HG02623 (cell line): ENCODE measurements at regions not wholly inside any gene's neighbourhood (a gene's known extent, or its start where the extent isn't known, plus 50 kb on each side); places are given as distances from the start of the nearest gene placed in this dataset.

Source experiments
- ATAC-seq: cut with Tn5 transposase; IDR thresholded peaks from one replicate; pipeline ENCODE4 v1.9.1; 2021; ENCODE audit warnings: moderate library complexity; ENCODE audit not compliant: unreplicated experiment

DNA sequence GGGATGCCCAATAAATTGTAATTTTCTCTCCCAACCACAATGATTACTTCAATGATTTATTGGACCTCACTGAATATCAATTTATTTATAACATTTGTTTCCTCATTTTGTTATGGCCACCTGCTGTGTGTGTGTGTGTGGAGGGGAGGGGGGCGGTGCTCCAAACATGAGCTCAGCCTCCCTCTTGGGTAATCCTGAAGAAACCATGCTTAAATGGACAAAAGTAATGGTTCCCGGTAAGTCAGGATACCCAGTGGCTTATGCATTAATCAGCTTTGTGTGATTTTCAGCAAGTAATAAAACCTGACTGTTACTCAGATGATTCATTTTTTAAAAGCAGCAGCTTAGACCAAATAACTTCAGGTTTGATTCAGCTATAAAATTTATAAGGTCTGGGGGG lies 495.1 kb upstream of the MEX3C start:
- ATAC-seq: no peak

DNA sequence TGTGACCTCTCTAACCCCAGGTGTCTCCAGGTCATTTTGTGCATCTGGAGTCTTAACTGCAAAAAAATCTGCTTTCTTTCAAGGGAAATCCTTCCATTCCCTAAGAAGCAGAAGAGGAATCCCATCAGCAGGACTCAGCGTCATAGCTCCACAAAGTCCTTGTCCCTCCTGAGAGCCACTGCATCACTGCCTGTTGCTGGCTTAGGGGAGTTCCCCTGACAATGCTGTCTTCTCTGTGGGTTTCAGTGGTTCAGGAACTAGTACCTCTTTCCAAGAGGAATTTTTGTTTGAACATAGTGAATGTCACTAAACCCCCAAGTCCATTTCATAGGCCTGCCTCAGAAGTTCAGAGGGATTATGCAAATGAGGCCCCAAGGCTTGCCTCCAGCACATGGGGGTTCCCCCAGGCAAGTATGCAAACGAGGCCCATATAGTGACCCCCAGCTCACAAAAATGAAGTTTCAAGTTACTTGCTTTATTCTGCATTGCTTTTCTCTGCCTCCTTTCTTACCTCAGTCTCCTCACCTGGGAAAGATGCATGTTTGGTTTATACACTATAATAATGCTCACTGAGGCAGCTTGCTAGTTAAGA lies 513.9 kb upstream of the MEX3C start:
- peak; percentile 50 for ATAC-seq

DNA sequence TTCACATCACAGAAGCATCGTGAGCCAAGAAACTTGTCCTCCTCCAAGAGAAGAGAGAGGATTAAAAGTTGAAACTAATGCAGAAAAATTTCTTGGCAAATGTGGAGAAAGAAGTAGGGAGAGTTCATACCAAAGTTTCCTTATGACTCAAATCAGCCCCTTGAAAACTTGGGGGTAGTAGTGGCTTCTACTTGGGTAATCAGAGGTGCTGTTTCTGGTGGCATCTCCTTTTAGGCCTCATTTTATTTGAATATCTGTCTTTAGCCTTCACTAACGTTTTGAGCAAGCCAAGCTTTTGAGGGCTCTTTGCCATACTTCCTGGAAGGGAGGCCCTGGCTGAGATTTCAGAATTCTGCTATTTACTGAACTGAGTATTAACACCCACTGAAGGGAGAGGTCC lies 515.3 kb upstream of the MEX3C start:
- ATAC-seq: no peak

DNA sequence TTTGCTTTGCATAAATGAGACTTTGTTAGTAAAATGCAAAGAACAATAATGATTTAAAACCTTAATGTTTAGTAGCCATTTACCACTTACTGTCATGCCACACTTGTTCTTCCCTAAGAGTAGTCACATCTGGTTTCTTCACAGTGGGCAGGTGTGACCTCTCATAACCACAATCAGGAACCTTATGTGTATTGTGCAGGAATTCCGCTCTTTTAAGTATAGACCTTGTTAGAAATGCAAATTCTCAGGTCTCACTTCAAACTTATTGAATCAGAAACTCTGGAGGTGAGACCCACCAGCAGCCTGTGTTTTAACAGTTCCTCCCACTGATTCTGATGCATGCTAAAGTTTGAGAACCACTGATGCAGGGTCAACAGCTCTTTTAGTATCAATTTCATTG lies 518.8 kb upstream of the MEX3C start:
- ATAC-seq: no peak

DNA sequence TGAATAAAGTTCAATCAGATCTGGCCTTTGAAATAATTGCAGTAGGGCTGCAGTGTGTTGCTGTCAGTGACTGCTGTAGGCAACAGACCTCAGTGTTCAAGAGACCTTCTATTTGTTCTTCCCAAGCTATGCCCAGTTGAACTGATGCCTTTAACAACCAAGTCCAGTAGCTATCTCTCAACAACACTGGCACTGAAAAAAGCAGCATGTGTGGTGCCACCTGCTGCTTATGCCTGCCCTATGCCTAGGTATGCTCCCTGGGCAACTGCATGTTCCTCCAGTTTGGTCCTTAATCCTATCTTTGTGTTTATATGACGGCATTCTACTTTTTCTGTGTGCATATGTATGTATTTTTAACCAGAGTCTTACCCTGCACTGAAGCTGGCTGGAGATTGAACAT lies 523.9 kb upstream of the MEX3C start:
- ATAC-seq: no peak

DNA sequence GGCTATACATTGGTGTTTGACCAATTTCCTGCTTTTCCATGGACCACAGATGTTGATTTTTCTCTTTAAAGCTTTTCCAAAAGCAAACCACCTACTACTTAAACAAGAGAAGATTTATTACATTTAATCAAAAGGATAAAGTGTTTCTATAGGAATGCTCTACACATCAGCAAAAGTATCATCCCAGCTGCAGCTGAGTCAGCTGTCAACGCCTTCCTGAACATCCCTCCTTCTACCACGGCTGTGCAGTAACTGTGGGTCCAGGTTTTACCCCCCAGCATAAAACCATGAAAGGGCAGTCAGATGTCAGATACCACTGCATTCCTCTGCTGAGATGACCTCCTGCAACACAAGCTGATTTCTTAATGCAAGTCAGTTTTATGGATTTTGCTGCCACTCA lies 524.5 kb upstream of the MEX3C start:
- ATAC-seq: no peak

DNA sequence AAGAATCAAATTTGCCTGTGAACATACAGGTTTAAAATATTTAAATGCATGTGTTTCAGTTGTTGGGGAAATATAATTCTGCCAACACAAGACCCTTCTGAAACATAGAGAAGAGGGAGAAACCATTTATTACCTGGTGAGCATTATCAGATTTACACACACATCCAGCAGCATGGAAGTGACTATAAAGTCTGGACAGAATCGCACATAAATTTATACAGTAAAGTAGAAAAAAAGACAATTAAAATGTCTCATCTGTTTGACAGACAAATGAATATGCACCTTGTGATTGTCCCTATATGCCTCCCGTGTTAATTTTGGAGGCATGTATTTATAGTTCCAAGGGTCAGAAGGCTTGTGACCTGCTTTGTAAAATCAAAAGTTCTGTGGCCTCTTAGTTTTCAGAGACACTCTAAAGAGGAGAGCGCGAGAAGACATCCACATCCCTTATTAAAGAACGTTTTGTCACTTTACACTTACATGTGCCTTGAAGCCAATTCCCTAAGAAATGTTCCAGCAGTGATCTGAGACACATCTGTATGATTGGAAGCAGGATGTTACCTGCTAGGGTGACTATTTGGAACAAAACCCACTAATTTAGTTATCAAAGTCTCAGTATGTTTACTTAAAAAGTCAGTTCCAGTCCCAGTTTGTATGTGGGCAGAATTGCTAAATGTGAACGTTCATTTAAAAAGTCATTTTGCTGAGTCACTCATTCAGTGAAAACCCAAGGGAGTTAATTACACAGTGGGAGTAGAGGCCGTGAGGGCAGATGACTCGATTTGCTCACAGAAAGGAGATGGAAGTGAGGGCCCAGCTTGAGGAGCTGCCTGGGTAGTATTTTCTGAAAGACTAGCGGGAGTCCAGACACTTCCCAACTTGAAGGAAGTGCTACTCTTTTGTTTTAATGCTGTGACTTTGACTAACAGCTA lies 527.6 kb upstream of the MEX3C start:
- no peak for ATAC-seq

DNA sequence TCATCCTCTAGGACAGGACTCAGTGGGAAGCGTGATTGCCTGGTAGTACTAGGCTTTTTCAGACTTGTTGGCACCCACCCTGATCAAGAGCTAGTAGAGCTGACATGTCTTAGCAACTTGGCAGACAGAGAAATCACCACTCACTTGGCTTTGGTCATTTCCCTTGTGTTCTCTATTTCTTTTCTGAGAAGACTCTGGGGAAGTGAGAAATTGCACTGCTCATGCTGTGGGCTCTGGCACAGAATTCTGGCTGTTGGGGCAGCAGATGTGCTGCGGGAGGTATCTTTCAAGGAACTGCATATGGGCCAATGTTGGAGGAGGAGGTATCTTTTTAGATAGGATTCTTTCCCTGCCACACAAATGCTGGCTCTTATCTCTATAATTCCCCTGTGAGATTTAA lies 529.1 kb upstream of the MEX3C start:
- ATAC-seq: no peak

DNA sequence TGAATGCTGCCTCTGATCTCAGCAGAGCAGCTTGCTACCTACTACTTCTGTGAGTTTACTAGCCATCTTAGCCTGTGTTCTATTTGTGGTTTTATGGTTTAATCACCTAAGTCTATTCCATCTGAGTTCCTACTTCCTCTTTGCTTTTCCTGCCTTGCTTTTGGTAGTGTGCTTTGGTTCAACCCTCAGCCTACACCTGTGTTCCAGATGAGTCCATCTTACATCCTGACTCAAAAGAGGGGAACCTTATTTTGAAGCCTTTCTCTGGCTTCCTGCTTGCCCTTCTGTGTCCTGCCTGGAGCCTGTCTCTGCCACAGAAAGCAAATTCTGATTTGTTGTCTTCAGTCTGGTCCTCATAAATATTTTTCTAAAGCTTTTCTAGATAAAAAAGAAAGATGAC lies 530.3 kb upstream of the MEX3C start:
- peak; percentile 53 for ATAC-seq

DNA sequence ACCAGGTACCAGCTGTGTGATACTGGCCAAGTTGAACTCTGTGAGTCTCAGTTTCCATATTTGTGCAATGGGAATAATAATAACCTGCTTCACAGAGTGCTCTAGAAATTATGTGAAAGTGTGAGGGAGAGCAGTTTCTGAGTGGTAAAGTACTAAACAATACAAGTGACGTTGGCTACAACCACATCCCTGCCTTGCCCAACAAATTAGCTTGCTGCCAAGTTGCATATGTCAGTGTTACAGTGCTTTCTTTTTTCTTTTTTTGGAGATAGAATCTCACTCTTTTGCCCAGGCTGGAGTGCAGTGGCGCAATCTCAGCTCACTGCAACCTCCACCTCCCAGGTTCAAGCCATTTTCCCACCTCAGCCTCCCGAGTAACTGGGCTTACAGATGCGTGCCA lies 533.6 kb upstream of the MEX3C start:
- ATAC-seq: no peak

DNA sequence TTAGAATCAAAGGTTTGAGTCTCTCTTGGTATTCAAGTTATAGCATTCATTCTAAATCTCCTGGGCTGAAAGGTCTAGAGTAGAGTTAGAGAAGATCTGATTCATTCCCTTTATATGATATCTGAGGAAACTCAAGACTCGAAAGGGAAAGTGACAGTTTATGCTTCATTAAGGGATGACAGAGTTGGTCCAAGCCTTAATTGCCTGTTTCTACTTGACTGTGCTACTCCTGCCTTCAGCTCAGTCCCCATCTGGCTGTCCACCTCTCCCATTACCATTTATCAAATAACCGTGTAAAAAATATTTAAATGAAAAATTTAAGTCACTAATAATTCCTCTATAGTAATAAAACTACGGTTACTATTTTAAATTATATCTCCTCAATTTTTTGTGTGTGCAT lies 537.1 kb upstream of the MEX3C start:
- ATAC-seq: no peak

DNA sequence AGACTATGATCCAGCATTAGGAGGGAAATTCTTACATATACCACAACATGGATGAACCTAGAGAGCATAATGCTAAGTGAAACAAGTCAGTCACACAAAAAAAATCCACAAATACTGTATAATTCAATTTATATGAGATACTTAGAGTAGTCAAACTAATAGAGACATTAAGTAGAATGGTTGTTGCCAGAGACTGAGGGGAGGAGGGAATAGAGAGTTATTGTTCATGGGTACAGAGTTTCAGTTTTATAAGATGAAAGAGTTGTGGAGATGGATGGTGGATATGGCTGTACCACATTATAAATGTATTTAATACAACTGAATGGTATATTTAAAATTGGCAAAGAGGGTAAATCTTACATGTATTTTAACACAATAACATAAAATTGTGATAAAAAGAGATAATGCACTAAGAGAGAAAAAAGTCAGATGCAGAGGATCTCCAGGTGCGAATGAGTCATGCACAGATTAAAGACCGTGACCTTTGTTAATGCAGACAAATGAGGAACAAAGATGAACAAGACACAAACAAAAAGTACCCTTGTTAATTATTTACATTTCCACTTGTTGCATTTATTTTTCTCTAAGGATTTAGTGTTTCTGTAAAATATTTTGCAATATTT lies 541.7 kb upstream of the MEX3C start:
- peak; percentile 85 for ATAC-seq

DNA sequence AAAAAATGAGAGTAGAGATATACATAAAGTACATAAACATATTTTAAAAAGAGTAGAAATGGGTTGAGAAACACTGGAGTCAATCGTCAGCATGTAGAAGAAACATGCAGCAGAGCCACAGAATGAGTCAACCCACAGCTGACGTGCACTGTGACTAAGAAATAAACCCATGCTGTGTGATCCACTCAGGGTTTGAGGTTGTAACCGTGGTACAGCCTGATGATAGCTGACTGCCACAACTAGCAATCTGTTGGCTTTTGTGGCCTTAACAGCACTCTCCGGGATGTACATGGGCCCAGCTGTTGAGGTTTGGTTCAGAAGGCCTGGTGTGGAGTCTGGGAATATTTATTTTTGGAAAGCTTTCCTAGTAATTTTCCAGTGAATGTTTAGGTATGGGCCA lies 554.4 kb upstream of the MEX3C start:
- peak; percentile 64 for ATAC-seq

DNA sequence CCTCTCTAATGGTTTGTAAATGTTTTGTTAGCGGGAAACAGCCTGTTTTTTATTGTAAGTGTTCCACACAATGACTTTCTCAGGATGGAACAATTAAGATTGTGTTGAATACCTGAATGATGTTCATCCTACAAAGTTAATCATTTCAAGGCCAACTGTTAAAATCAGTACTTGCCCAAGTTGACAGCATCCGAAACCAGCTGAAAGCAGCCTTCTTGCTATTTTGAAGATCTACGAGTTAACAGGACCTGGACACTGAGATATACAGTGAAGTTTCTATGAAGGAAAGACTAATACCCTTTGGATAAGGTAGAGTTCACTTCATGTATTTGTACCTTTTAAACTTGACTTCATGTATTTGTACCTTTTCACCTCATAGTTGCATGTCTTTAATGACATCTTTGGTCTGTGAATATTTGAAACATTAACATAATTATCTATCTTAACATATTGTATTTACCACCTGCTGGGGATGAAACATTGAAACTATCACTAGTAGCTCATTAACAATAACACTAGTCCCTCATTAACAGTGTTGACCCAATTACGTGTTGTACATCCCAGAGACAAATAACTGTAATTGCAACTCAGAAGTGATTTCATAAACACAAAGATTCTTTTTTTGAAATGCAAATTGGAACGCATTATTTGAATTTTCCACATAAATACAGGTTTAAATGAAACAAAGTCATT lies 556.0 kb upstream of the MEX3C start:
- ATAC-seq: no peak

DNA sequence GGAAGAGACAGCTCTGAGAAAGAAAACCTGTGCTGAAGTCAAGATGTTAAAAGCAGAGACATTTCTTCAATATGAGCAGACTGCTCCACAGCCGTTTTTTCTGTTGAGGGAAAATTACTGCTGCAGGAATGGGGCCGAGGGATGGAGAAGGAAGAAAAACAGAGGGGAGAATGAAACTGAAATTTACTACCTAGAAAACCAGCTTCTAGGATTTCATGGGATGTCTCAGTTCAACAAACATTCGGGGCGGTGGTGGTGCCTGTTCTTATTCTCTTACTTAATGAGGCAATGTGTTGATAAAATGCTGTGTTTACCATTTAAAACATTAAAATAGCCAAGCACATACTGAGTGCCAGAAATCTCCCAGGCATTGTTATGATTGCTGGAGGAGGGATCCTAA lies 557.1 kb upstream of the MEX3C start:
- ATAC-seq: no peak

DNA sequence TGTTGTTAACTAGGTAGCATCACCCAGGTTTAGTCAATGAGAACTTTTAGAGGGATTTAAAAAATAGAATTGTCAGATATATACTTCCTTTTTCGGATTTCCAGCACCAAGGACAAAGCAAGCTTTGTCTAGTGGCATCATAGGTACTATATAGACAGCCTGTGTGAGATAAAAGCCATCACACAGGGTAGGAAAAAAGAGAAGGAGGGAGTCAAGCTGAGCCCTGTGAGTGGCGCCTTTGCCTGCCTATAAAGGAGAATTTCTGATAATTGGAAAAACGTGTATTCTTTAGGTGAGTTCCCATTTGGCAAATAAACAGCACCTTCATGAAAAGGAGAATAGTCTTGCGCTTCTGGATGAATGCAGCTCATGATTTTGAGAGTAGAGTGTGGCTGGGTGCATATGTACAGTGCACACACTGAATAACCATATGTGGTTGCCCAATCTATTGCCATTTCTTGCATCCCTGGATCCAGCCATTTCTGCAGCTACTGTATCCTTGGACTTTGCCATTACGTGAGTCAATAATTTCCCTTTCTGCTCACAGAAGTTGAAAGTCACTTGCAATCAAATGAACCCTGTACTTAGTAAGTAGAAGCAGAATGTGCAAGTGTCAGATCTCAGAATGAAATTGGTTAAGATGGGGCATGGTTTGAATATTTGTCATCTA lies 559.9 kb upstream of the MEX3C start:
- ATAC-seq: no peak

DNA sequence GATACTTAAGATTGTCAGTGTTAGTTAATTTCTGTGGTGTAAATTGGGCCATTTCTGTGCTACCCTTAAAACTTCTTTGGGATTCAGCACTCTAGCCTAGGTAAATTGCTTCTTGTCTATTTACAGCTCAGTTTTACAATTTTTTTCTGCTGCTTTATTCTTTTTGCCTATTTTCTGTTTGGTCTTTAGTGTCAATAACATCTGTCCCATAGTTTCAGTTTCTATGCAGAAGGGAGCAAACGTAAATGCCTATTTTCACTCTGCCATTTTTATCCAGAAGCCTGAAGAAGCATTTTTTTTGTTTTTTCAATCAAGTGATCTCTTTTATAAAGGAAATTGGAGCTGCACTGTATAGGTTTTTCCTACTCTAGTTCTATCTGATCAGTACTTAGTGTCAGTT lies 564.9 kb upstream of the MEX3C start:
- ATAC-seq: no peak

DNA sequence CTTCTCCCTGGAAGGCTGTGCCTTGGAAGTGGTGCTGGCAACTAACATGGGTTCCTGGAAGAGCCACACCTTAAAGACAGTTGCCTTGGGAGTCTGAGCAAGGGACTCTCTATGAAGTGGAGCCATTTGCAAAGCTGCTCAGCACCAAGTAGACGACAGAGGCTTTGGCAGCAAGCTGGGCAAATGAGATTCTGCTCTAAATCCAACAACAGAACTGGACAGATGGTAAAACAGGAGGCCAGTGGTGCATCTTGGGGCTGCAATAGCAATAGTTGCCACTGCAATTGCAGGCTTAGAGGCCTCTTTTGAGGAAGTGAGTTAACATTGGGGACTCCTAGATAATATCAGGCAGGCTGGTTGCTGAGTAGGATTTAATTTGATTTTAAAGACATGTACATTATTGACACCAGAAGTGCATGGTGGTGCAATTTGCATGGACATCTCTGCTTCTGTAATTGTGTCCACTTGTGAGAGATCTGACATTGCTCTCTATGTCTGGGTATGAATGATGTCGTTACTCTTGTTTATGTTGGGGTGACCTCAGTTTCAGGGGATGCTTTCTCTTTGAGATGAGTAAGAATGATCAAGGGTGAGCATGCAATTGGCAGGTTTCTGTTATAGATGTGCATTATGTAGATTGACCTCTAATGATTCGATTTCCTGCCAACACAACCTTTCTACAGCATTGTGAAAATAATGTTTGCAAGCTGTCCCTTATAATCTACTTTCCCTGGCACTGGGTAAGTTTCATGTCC lies 568.3 kb upstream of the MEX3C start:
- no peak for ATAC-seq

DNA sequence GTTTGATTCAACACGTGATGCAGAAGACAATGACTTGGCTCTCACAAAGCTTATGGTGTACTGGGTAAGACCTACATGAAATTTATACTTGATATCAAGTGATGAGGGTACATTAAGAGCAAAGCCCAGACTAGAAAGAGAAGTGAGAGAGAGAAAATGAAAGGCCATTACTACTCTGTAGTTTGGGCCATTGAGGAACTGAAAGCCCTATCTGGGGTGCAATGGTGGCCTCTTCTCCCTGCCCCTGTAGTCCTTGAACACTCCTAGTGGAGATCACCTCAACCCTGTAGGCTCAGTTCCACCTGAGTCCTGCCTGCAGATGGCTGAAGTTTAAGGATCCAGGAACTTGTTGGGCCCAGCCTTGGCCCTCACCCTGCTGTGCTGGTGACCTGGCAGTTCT lies 569.8 kb upstream of the MEX3C start:
- peak; percentile 81 for ATAC-seq

DNA sequence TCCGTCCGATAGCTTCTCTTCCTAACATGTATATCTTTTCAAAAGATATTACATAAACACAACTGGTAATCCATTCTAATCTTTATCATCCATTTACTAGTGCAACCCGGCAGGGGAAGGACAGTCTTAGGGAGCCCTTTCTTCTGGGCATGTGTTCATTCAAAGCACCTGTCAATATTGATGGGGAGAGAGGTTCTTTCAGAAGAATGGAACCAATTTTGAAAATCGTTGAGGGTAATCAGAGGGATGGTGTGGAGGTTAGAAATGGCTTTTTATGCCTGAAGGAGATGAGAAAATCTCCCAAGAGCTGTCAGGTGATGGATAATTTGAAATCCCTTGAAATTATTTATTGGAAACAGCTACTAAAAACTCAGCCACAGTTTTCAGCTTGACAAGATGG lies 561.9 kb upstream of the DCC start:
- no peak for ATAC-seq
